HG02885 (cell line): ENCODE measurements at regions not wholly inside any gene's neighbourhood (a gene's known extent, or its start where the extent isn't known, plus 50 kb on each side); places are given as distances from the start of the nearest gene placed in this dataset.

Experiments used
- ATAC-seq: cut with Tn5 transposase; IDR thresholded peaks from one replicate; pipeline ENCODE4 v1.9.1; 2021; ENCODE audit warnings: mild to moderate bottlenecking; ENCODE audit not compliant: unreplicated experiment, poor library complexity

DNA sequence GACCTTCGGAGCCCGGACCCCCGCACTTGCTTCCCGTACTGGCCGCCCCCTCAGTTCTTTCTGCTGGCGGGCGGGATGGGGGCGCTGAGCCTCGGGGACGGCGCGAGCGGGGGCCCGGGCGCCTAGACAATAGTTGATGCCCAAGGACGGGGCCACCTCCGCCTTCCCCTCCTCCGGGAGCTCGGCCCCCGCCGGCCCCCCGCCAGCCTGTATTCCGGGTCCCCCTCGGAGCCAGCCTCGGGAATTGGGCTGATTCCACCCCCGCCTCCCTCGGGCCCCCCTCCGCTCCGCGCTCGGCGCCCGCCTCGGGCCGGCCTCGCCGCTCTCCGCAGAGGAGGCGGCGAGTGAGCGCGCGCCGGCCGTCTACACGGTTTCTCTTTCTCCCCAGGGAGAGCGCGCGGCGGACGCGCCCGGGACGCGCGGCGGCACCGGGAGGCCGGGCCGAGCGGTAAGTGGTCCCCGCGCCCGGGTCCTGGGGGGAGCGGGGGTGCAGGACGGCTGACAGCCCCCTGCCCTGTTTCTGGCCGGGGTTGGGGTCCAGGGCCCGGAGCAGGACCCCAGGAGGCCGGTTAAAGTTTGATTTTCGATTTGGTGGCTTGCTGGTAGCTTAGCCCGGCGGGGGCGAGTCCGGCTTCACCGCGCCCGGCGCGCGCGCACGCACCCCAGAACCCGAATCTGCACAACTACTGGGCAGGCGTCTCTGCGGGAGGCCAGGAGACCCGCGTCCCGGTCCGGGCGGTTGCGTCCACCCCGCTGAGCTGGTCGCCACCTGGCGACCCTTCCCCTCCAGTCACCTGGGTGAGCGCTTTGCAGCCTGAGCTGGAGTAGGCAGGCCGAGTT is 413.7 kb downstream of the PCNX1 start:
- peak; percentile 39 for ATAC-seq

DNA sequence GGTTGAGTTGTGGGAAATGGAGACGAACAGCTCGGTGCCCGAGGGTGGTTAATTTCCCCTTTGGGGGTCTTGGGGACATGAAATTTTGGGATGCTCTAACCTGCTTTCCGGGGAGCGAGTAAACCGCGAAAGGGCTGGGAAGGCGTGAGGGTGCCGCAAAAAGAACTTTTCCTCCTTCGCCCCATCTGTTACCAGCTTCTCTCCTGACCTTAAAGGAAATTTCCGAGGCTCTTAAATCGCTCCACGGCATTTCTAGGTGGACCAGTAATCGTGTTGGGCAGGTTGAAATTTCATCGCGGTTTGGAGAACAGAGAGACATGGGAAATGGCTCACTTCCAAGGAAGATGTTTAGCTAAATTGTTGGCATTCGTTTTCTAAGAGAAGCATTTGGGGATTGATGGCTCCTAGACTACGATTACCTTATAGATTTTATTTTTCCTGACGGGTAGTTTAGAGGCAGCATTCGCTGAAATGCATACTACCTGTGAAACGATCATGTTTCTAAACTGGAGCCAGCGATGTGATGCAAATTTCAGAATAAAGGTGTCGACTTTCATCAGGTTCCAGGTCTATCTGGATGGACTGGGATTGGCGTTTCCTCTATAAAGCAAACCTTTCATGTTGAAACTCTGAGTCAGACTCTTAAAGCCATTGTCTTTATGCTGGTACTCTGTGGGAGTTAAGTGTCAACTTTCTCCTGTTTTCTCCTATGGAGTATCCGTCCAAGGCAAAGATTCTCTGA is 414.5 kb downstream of the PCNX1 start:
- no peak for ATAC-seq

DNA sequence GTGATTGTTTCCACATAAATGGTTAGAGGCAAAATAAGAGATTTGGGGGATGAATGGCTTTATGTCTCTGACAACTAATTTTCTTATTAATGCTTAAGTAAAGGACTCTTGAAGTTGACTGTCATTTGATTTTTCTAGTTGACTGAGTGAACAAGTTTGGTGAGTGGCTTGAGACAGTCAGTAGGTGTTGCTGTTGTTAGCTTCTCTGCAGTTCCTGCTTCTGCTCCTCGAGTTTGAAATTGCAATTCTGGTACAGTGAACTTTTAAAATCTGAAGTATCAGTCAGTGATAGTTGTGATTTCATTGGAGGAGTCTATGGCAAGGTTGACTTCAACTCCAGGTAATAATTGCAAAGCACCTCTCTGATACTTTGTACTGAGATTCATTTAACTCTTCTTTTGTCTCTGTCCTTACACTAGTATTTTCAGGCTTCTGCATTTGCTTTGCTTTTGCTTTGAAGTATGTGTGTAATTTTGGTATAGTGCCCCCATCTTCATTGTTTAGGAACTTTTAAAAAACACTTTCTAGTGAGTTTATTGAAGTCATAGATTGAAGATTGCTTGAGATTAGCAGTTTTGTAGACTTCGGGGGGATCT is 415.5 kb downstream of the PCNX1 start:
- no peak for ATAC-seq

DNA sequence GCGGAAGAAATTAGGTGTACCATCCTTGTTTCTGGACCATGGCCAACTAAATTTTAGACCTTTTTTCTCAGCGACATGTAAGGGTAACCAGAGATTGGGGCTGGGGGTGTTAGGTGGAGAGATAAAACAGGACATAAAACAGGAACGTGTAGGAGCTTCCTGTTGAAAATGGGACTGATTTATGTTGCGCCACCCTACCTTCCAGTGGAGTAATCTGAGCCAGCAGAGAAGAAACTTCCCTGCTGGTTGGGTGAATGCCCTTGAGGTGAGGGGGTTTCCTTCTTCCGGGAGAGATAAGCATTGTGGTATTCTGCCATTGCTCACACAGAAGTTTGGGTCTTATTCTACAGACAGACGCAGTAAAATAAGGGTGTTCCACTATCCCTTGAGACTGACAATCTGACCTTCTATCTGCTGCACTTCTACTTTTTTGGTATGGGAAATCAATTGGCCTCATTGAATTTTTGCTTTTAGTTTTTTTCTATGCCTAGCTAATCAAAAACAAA is 417.6 kb downstream of the PCNX1 start:
- ATAC-seq: no peak

DNA sequence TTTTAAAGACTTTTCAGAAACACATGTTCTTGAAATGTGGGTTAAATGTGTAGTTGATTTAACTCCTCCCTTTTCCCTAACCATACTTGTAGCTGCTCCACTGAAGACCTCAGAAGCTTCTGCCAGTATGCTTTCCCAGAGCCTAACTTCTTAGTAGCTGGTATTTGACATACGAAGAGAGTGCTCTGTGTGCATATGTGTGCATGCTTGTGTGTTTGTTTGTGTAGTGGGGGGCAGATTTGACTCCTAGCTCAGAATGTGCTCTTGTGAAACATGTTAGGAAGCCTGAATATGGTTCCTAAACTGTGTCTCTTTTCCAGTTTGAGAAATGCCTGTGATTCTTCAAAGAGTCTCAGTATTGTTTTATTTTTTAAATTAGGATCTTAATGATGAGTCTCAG is 420.4 kb downstream of the PCNX1 start:
- no peak for ATAC-seq

DNA sequence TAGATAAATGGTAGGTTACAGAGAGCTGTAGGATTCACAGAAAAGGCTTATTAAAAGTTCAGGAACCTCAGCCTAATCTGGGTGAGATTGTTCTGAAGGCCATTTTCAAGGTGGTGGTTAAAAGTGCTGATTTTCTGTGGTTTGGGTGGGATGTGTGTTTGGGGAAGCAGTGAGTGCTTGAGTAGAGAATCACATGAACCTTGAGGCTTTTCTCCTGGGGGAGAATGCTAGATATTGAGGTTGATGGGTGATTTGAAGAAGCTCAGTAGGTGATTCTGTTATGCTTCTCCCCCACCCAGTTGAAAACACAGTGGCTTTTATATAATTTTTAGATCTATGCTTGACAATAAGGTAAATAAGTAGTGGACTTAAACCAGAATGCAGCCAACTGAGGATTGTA is 420.9 kb downstream of the PCNX1 start:
- peak; percentile 53 for ATAC-seq

DNA sequence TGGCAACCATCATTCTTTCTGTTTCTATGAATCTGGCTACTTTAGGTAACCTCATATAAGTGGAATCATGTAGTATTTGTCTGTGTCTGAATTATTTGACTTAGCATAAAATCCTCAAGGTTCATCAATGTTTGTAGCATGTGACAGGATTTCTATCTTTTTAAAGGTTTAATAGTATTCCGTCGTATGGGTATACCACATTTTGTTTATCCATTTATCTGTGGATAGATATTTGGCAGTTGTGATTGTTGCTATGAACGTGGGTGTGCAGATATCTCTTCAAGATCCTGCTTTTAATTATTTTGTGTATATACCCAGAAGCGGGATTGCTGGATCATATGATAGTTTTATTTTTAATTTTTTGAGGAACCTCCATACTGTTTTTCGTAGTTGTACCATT is 421.7 kb downstream of the PCNX1 start:
- no peak for ATAC-seq

DNA sequence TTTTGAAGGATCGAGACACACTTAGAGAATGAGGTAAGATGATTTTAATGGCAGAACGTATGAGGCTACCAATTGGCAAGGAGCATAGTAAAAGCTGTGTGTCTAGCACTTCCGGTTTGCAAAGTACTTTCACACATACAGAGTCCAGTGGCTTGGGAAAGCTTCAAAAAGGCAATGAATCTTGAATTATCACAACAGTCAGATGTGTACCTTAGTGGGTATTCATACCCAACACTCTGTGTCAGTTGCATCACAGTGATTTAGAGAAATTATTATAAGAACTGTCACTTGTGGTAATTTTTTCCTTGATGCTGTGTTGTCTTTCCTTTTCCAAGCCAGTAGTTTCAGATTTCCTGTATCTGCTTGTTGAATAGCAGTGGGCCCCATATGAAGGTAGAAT is 424.1 kb downstream of the PCNX1 start:
- no peak for ATAC-seq

DNA sequence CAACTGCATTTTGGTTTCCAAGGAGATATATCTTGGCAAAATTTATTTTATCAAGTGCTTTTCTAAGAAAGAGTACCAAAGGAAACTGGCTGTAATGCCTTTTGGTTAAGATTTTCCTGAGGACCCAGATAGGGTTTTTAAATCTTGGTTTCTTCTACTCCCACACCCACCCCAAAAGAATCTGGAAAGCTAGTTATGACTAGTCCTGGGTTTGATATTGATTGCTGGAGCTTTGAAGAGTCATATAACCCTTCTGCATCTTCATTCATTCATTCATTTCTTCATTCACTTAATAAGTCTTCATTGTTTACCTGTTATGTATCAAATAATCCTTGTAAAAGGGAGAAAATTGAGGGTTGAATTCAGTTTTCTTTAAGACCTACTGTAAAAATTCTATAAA is 425.2 kb downstream of the PCNX1 start:
- ATAC-seq: no peak

DNA sequence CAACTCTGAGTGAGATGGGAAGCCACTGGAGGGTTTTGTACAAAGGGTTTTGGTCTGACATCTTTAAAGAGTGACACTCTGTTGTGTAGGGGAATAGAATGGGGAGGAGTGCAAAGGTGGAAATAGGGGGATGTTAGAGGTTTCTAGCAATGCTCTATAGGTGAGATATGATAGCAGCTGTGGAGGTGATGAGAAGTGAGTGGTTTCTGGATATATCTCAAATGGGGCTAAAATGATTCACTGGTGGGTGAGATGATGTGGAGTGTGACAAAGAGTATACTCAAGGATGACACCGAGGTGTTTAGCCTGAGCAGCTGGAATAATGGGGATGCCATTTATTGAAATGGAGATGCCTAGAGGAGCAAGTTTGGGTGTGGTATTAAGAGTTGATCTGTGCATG is 426.4 kb downstream of the PCNX1 start:
- no peak for ATAC-seq

DNA sequence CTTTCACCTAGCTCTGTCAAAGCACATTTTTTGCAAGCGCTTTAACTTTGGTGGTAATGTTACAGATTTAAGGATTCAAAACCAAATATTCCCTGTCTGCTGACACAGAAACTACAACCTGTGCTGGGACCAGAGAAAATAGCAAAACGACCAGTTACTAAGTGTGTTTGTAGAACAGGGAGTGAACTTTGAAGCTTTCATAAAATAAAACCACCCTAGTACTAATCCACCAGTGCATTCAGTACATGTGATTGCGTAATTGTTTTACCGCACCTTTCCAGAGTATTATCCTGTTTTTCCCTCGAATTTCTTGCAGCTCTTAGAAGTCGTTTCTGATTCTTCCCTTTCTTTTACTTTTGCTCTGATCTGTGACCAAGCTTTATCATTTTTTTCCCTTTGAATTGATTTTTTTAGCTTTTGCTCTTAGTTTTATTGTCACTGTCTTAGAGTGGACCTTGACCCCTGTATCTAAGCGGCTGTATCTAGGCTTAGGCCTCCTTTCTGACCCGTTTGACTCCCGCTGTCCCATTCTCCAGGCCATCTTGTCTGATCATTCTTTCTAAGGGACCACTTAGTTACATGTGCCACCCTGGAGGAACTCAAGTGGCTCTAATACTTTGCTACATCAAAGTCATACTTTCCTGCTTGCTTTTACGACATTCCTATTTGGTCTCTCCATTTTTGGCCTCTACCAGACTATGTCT is 429.4 kb downstream of the PCNX1 start:
- ATAC-seq: no peak

DNA sequence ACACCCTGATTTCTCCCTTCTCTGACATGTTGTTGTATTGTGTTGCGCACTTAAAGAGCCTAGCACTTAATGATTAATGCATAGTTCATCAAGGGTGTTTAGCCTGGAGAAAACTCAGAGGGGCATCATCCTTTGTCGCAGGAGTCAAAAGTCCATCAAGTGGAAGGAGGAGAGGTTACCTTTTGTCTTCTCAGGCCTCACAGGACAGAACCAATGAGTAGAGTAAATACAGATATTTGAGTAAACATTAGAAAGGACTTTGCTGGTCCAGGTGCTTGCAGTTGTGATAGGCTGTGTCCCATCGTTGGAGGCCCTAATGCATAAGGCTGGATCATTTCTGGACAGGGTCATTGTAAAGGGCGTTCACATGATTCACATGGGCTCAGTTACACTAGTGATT is 430.9 kb downstream of the PCNX1 start:
- no peak for ATAC-seq

DNA sequence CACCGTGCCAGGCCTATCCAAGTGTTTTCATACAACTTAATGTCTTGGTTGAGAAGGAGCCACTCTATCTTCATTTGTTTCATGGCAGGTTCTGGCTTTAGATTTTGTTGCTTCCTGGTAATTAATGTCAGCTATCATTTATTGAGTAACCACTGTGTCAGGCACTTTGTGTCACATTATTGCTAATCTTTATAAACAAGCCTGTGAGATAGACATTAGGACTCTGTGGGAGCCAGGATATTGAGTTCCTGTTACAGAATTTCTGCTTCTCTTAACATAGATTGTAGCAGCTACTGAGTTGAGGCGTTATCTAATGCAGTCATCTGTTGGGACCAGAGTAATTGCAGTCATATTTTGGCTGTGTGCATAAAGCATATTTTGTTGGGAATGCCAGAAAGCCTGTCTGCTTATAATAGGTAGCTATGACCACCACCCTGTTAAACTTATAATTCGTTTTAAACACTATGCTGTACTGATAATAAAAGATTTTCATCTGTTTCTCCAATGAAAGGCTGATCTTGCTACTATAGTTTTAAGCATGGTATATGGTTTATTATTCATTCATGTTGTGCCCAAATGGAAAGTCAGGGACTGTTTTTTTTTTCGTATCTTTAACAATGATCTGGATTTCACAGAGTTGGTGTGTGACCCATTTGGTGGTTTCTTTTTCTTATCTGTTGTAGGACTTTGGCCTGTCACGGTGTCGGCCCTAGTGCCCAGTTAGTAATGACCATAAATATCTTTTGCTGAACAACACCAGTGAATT is 432.6 kb downstream of the PCNX1 start:
- no peak for ATAC-seq

DNA sequence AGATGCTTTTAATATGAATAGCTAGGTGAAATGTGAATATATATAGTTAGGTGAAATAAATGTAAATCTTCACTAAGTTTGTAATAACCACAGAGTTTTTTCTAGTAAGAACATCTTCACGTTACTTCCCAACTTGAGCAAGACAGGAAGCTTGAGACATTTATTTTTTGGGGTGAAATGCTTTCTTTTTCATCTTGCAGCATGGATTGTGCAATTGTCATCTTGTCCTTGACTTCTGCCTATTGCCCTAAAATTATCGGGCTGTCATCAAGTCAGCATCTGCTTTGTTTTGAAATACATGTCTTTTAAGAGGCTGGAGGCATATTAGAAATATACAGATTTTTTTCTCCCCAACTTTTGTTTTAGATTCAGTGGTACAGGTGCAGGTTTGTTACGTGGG is 433.9 kb downstream of the PCNX1 start:
- ATAC-seq: no peak

DNA sequence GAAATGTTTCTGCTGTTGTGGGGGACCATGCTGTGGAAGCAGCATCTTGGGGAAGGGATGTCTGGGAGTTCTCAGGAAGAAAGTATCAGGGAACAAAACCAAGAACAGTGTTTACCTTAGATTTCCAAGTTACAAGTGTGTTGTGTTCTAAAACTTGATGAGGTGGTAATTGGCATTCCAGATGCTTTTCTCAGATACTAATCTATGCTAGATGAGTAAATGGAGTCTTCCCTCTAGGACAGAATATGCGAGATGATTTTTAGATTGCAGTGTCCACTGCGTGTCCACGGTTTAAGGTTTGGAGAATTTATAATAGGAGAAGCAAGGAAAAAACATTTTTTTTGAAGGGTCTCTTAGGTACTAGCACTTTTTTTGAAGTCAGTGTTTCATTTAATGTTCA is 436.5 kb downstream of the PCNX1 start:
- ATAC-seq: no peak

DNA sequence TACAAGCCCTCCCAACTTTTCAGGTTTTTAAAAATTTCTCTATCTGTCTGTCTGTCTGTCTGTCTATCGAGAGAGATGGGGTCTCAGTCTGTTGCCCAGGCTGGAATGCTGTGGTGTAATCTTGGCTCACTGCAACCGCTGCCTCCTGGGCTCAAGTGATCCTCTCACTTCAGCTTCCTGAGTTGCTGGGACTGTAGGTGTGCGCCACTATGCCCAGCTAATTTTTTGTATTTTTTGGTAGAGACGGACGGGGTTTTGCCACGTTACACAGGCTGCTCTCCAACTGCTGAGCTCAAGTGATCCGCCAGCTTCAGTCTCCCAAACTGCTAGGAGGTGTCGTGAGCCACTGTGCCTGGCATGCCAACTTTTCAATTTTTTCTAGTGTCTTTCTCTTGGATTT is 437.2 kb downstream of the PCNX1 start:
- no peak for ATAC-seq

DNA sequence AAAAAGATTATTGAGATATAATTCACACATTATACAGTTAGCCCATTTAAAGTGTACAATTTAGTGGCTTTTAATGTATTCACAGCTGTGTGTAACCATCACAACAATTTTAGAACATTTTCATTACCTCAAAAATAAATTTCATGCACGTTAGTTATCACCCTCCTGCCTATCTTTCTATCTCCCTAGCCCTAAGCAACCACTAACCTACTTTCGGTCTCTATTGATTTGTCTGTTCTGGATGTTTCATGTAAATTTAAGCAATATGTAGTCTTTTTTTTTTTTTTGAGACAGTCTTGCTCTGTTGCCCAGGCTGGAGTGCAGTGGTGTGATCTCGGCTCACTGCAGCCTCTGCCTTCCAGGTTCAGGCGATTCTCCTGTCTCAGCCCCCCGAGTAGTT is 439.4 kb downstream of the PCNX1 start:
- ATAC-seq: no peak

DNA sequence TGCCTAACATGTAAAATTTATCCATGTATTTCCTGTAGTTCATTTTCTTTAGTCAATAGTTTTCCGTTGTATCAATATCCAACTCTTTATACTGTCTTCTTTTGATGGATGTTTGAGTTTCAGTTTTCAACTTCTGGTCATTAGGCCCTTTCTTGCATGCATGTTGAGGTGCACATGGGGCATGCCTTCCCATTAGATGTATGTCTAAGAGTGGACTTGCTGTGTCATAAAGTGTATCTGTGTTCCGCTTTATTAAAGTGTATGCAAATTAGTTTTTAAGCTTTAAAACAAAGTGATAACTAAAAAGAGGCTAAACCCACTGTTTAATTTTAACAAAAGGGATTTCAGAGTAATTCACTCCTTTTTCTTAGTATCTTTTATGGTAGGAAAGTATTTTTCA is 441.1 kb downstream of the PCNX1 start:
- peak; percentile 43 for ATAC-seq

DNA sequence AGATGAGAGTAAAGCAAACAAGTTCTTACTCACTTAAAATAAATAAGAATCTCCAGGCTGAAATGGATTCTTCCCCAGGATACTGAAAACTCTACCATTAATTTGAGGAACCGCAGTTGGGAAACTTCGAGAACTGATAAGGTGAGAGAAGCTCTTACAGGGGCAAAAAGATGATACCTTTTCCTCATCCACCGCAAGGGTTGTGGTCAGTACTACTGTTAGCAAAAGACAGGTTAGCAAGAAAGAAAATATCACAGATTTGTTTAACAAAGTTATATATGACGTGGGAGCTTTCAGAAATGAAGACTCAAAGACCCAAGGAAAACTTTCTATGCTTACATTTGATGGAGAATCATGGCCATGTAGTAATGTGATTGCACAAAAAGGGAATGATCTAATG is 441.6 kb downstream of the PCNX1 start:
- ATAC-seq: no peak

DNA sequence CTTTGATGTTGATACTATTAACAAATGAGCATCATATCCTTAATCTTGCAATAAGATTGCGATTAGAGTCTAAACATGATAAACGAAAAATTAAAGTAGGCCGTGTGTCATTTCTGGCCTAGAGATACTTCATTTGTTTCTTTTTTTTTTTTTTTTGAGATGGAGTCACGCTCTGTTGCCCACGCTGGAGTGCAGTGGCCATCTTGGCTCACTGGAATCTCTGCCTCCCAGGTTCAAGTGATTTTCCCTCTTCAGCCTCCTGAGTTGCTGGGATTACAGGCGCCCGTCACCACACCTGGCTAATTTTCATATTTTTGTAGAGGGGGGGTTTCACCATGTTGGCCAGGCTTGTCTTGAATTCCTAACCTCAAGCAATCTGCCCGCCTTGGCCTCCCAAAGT is 446.9 kb downstream of the PCNX1 start:
- no peak for ATAC-seq
